Fibroblast of lung (primary cell): ENCODE measurements at regions not wholly inside any gene's neighbourhood (a gene's known extent, or its start where the extent isn't known, plus 50 kb on each side); places are given as distances from the start of the nearest gene placed in this dataset.

ENCODE experiments used
- EZH2 ChIP-seq: IDR thresholded peaks from 2 replicates; pipeline ENCODE4 v1.5.1; 2012; ENCODE audit warnings: low read length, control low read depth, mild to moderate bottlenecking; ENCODE audit errors: missing control alignments
- TF ChIP-seq, protein P1 (sequence below), 2 donors: IDR thresholded peaks in 1 of 2; conservative IDR thresholded peaks in 1 of 2; 1 replicate in 1 of 2; 2 replicates in 1 of 2; pipeline ENCODE4 v1.5.1; 2011 to 2012; ENCODE audit warnings: low read length in 2 of 2, control low read depth in 1 of 2, inconsistent platforms in 1 of 2, low read depth in 1 of 2, mild to moderate bottlenecking in 1 of 2

DNA sequence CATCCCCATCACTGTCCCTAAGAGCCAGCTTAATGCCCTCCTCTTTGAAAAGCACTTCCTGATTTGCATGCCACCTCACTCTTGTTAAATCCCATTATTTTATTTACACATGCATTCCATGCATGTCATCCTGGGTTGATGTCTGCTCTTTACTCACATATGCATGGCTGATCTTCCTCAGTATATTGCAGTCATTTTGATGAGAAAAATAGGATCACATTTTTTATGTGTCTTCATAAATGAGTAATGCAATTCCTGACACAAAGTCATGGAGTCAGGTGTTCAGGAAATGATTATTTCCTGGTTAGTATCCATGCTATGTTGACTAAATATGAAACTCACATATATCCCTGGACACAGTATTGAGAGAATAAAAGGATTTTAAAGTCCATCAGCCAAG is 204.7 kb downstream of the SLIT2 start:
- TF ChIP-seq, protein P1, sequence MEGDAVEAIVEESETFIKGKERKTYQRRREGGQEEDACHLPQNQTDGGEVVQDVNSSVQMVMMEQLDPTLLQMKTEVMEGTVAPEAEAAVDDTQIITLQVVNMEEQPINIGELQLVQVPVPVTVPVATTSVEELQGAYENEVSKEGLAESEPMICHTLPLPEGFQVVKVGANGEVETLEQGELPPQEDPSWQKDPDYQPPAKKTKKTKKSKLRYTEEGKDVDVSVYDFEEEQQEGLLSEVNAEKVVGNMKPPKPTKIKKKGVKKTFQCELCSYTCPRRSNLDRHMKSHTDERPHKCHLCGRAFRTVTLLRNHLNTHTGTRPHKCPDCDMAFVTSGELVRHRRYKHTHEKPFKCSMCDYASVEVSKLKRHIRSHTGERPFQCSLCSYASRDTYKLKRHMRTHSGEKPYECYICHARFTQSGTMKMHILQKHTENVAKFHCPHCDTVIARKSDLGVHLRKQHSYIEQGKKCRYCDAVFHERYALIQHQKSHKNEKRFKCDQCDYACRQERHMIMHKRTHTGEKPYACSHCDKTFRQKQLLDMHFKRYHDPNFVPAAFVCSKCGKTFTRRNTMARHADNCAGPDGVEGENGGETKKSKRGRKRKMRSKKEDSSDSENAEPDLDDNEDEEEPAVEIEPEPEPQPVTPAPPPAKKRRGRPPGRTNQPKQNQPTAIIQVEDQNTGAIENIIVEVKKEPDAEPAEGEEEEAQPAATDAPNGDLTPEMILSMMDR (conservative IDR thresholded peaks at IDR 0.05 in 1 of 2, IDR thresholded peaks at IDR 0.05 in 1 of 2; ENCODE audit: low read depth in 1 of 2, low read length in 2 of 2) = no peak
- TF ChIP-seq EZH2 = no peak
